ENCODE measurements at regions not wholly inside any gene's neighbourhood (a gene's known extent, or its start where the extent isn't known, plus 50 kb on each side); places are given as distances from the start of the nearest gene placed in this dataset.
"Not testable (repeated sequence)": the region's sequence is repeated elsewhere in the genome, so short reads cannot be mapped to it uniquely, and the experiment has no call there.

DNA sequence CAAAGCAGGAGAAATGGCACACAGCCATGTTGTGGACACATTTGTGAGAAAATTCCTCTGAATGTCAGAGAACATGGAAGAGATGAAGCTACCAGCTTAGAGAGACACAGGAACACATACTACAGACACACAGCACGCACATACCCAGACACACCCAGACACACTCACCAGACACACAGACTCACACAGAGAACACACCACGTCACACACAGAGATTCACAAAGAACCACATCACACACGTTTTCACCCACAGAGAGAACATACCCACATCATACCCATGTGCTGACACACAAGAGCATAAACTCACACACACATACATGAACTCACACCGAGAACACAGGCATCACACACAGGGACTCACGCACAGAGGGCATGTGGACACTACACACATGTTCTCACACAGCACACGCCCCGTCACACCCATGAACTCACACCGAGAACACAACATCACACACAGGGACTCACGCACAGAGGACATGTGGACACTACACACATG lies 124.9 kb downstream of the METRNL start:
- DNase-seq: no peak

DNA sequence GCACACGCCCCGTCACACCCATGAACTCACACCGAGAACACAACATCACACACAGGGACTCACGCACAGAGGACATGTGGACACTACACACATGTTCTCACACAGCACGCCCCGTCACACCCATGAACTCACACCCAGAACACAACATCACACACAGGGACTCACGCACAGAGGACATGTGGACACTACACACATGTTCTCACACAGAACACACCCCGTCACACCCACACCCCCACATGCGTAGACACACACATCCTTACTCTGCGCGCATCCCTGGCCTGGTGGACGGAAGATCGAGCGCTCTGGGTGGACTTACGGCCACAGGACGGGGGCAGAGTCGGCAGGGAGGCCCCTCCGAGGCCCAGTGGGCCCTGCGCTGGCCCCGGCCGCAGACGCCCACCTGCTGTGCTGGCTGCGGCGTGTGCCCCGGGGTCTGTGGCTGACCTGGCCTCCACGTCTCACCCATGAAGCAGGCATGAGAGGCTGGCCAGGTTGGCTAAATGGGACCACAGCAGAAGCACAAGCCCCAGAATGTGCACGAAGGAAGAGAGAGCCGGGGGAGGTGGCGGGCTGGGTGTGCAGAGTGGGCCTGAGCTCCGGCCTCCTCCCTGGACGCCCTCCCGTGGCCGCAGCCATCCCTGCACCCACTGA lies 125.5 kb downstream of the METRNL start:
- DNase-seq: peak; percentile 11

DNA sequence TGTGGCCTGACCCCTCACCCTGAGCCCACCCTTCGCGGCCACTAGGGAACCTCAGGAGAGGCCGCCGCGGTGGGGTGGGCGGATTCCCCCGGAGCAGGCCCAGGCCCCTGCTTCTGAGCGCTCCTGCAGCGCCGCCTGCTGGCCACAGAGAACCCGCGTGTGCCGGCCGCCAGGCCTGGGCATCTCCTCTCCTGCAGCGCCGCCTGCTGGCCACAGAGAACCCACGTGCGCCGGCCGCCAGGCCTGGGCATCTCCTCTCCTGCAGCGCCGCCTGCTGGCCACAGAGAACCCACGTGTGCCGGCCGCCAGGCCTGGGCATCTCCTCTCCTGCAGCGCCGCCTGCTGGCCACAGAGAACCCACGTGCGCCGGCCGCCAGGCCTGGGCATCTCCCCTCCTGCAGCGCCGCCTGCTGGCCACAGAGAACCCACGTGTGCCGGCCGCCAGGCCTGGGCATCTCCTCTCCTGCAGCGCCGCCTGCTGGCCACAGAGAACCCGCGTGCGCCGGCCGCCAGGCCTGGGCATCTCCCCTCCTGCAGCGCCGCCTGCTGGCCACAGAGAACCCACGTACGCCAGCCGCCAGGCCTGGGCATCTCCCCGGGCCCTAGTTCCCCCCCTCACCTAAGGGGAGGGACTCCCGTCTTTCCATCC lies 126.1 kb downstream of the METRNL start:
- peak; percentile 44 for DNase-seq

DNA sequence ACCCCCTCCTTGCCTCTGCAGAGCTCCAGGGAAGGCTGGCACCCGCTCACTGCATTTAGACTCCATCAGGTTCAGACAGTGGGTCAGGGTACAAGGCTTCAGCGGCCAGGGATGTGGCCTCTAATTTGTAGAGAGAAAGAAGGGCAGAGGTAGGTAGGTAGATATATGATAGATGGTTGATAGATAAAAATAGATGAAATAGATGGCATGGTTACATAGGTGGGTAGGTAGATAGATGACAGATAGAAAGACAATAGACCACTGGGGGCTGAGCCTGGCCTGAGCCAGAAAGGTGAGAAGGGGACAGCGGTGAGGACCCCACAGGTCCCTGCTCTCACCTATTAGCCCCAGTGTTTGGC lies 126.6 kb downstream of the METRNL start:
- DNase-seq: not testable (repeated sequence)

DNA sequence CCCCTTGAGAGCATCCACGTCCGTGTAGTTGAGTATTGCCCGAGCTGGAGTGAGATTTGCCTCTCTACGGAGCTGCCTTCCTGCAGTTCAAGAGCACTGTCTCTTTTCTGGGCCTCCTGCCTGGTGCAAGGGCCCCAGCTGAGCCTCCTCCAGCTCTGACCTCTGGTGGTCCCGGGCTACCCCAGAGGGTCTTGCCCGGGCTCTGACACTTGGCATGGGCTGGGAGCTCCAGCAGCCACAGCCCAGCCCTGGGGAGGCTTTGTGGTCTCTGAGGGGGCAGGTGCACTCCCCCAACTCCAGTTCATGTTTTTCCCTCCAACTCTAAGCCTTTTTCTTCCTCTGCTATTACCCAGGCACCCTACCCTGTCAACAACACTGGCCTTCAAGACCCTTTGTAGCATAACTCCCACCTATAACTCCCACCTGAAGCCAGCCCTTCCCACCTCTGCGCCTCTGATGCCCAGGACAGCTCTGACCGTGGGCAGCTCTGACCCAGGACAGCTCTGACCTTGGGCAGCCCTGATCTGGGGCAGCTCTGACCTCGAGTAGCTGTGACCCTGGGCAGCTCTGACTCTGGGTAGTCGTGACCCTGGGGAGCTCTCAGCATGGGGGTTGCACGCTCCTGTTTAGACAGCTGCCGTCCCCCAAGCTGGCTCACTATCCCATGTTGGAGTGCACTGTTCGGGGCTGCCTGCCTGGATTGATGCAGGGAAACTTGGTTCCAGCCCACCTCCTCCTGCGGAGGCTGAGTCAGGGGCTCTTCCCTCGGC lies 127.6 kb downstream of the METRNL start:
- peak; percentile 9 for DNase-seq

DNA sequence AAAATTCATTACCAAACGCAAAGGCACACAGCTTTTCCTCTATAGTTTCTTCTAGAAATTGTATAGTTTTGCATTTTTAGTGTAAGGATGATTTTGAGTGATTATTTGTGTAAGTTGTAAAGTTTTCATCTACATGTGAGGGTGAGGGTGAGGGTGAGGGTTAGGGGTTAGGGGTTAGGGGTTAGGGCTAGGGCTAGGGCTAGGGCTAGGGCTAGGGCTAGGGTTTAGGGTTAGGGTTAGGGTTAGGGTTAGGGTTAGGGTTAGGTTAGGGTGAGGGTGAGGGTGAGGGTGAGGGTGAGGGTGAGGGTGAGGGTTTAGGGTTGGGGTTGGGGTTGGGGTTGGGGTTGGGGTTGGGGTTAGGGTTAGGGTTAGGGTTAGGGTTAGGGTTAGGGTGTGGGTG lies 167.6 kb downstream of the METRNL start:
- peak; percentile 14 for DNase-seq
